ENCODE measurements at regions not wholly inside any gene's neighbourhood (a gene's known extent, or its start where the extent isn't known, plus 50 kb on each side); places are given as distances from the start of the nearest gene placed in this dataset.

DNA sequence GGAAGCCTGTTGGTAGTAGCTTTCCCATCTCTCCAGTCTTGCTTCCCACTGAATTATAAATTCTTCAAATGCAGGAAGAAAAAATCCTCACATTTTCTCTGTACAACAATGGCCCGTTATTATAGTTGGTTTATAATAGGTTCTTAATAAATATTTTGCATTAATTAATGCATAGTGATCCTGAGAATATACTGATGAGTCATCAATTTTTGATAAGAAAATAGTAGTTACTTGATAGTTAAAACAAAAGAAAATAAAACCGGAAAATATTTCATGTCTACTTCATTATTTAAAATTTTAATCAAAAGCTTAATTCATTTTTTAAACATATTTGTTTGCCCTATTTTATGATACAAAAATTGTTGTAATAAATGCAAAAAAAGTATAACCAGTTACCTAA, 762.6 kb downstream of the BRINP1 start:
- ATAC-seq, result no peak
- TF ChIP-seq ZNF331 (CRISPR knock-in tag; IDR thresholded peaks at IDR 0.05; ENCODE audit: low read depth) (no peak), POLR2AphosphoS5 (IDR thresholded peaks at IDR 0.05; ENCODE audit: low read depth) (no peak), JUNB (IDR thresholded peaks at IDR 0.05; ENCODE audit: unreplicated experiment) (no peak), STAT1 (IDR thresholded peaks at IDR 0.05; ENCODE audit: unreplicated experiment) (no peak)
- TF ChIP-seq, protein P1, sequence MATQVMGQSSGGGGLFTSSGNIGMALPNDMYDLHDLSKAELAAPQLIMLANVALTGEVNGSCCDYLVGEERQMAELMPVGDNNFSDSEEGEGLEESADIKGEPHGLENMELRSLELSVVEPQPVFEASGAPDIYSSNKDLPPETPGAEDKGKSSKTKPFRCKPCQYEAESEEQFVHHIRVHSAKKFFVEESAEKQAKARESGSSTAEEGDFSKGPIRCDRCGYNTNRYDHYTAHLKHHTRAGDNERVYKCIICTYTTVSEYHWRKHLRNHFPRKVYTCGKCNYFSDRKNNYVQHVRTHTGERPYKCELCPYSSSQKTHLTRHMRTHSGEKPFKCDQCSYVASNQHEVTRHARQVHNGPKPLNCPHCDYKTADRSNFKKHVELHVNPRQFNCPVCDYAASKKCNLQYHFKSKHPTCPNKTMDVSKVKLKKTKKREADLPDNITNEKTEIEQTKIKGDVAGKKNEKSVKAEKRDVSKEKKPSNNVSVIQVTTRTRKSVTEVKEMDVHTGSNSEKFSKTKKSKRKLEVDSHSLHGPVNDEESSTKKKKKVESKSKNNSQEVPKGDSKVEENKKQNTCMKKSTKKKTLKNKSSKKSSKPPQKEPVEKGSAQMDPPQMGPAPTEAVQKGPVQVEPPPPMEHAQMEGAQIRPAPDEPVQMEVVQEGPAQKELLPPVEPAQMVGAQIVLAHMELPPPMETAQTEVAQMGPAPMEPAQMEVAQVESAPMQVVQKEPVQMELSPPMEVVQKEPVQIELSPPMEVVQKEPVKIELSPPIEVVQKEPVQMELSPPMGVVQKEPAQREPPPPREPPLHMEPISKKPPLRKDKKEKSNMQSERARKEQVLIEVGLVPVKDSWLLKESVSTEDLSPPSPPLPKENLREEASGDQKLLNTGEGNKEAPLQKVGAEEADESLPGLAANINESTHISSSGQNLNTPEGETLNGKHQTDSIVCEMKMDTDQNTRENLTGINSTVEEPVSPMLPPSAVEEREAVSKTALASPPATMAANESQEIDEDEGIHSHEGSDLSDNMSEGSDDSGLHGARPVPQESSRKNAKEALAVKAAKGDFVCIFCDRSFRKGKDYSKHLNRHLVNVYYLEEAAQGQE (IDR thresholded peaks at IDR 0.05; ENCODE audit: unreplicated experiment), result no peak
- TF ChIP-seq, protein P2, sequence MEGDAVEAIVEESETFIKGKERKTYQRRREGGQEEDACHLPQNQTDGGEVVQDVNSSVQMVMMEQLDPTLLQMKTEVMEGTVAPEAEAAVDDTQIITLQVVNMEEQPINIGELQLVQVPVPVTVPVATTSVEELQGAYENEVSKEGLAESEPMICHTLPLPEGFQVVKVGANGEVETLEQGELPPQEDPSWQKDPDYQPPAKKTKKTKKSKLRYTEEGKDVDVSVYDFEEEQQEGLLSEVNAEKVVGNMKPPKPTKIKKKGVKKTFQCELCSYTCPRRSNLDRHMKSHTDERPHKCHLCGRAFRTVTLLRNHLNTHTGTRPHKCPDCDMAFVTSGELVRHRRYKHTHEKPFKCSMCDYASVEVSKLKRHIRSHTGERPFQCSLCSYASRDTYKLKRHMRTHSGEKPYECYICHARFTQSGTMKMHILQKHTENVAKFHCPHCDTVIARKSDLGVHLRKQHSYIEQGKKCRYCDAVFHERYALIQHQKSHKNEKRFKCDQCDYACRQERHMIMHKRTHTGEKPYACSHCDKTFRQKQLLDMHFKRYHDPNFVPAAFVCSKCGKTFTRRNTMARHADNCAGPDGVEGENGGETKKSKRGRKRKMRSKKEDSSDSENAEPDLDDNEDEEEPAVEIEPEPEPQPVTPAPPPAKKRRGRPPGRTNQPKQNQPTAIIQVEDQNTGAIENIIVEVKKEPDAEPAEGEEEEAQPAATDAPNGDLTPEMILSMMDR (conservative IDR thresholded peaks at IDR 0.05; ENCODE audit: low read depth in 2 of 2), result no peak
- Histone ChIP-seq H3K27ac (ENCODE audit: low read depth) (no peak overlapping the region), H3K27me3 (ENCODE audit: insufficient read depth) (no peaks in the 10 kb centered on the region), H3K4me1 (ENCODE audit: insufficient read depth) (no peaks in the 10 kb centered on the region), H3K36me3 (ENCODE audit: insufficient read depth) (no peaks in the 10 kb centered on the region), H3K79me2 (replicated peaks; ENCODE audit: insufficient read depth) (no peaks in the 10 kb centered on the region), H4K20me1 (replicated peaks; ENCODE audit: insufficient read depth) (no peaks in the 10 kb centered on the region), H3K4me3 (no peak overlapping the region), H2AFZ (no peak overlapping the region), H3K9me2 (ENCODE audit: insufficient read depth) (no peaks in the 10 kb centered on the region), H3F3A (replicated peaks; ENCODE audit: low read depth) (no peaks in the 10 kb centered on the region), H3K4me2 (no peak overlapping the region)
- Mint-ChIP-seq H3K9me3 (peaks cover 3% of the 10 kb centered on the region; the same call in 1 of the 3 replicates), H3K36me3 (ENCODE audit: low read depth) (no peaks in the 10 kb centered on the region), H3K27ac (no peak overlapping the region), H3K4me1 (no peaks in the 10 kb centered on the region), H3K27me3 (ENCODE audit: insufficient read depth, low read depth, poor library complexity) (no peaks in the 10 kb centered on the region), H3K4me3 (no peak overlapping the region)
- no peak for DNase-seq (ENCODE audit: low spot score)

DNA sequence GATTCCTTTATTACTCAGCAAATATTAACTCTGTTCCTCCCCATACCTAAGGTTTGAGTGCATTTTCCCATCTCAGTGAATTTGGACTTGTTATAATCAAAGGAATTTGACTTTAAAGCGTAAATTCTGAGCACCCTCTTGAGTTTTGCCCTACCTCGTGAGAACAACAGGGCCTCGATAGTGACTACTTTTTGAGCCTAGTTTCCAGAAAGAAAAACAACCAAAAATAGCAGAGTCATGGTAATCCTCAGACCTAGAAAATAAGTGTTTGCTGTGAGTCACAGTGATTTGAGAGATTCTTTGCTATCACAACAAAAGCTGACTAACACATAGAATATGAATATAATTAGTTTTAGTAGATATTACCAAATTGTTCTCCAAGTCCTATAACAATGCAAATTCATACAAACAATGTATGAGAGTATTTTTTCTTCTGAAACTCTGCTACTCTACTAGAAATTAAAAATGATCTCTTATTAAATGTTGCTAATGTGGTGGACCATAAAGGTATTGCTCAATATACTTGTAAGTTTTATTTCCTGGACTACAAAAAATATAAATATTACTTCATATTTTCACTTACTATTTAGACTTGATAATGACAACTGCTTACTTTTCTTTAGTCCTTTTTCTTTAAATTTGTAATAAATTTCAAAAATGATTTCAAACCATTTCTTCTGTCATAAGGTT, 759.7 kb downstream of the BRINP1 start:
- no peak overlapping the region for H3K4me3 Mint-ChIP-seq
- Histone ChIP-seq H3K4me2 (no peak overlapping the region), H3K4me3 (no peak overlapping the region), H3K9me2 (ENCODE audit: insufficient read depth) (no peaks in the 10 kb centered on the region; the same call in 1 of the 2 replicates), H2AFZ (no peak overlapping the region), H3K4me1 (ENCODE audit: insufficient read depth) (no peaks in the 10 kb centered on the region), H4K20me1 (replicated peaks; ENCODE audit: insufficient read depth) (no peaks in the 10 kb centered on the region), H3K27ac (ENCODE audit: low read depth) (no peak overlapping the region), H3K36me3 (ENCODE audit: insufficient read depth) (no peaks in the 10 kb centered on the region), H3K27me3 (ENCODE audit: insufficient read depth) (no peaks in the 10 kb centered on the region), H3K79me2 (replicated peaks; ENCODE audit: insufficient read depth) (no peaks in the 10 kb centered on the region), H3F3A (replicated peaks; ENCODE audit: low read depth) (no peaks in the 10 kb centered on the region)
- no peaks in the 10 kb centered on the region for H3K4me1 Mint-ChIP-seq
- peaks cover 9% of the 10 kb centered on the region; the same call in 2 of the 3 replicates for H3K9me3 Mint-ChIP-seq
- H3K27ac Mint-ChIP-seq, result peak overlapping the region; percentile 48; the same call in 1 of the 2 replicates
- TF ChIP-seq, protein P1 (IDR thresholded peaks at IDR 0.05; ENCODE audit: unreplicated experiment), result no peak
- no peak for TF ChIP-seq ZNF331 (CRISPR knock-in tag; IDR thresholded peaks at IDR 0.05; ENCODE audit: low read depth)
- TF ChIP-seq EZH2 (IDR thresholded peaks at IDR 0.05; ENCODE audit: low read depth, unreplicated experiment), result no peak
- TF ChIP-seq NANOG (IDR thresholded peaks at IDR 0.05; ENCODE audit: borderline replicate concordance), result no peak
- TF ChIP-seq POLR2AphosphoS5 (IDR thresholded peaks at IDR 0.05; ENCODE audit: low read depth), result no peak
- no peak for TF ChIP-seq ZNF114 (CRISPR knock-in tag; IDR thresholded peaks at IDR 0.05)
- TF ChIP-seq, protein P3, sequence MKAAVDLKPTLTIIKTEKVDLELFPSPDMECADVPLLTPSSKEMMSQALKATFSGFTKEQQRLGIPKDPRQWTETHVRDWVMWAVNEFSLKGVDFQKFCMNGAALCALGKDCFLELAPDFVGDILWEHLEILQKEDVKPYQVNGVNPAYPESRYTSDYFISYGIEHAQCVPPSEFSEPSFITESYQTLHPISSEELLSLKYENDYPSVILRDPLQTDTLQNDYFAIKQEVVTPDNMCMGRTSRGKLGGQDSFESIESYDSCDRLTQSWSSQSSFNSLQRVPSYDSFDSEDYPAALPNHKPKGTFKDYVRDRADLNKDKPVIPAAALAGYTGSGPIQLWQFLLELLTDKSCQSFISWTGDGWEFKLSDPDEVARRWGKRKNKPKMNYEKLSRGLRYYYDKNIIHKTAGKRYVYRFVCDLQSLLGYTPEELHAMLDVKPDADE (IDR thresholded peaks at IDR 0.05), result no peak
- TF ChIP-seq CREB1 (CRISPR knock-in tag; IDR thresholded peaks at IDR 0.05; ENCODE audit: low read depth), result no peak
- DNase-seq (ENCODE audit: low spot score) (no peak), ATAC-seq (no peak)
- H3K27me3 Mint-ChIP-seq (ENCODE audit: insufficient read depth, low read depth, poor library complexity), result no peaks in the 10 kb centered on the region
- no peaks in the 10 kb centered on the region for H3K36me3 Mint-ChIP-seq (ENCODE audit: low read depth)

Data from GM23338 (cell line).